OCI-M2 (cell line): ENCODE measurements at regions not wholly inside any gene's neighbourhood (a gene's known extent, or its start where the extent isn't known, plus 50 kb on each side); places are given as distances from the start of the nearest gene placed in this dataset.
A peak's percentile ranks its signal among the peaks of the same experiment; 100 is the strongest.

ENCODE experiments used
- DNase-seq: peaks from one replicate; lab custom pipeline; 2025; ENCODE audit not compliant: unreplicated experiment; lab: John Stamatoyannopoulos, UW

DNA sequence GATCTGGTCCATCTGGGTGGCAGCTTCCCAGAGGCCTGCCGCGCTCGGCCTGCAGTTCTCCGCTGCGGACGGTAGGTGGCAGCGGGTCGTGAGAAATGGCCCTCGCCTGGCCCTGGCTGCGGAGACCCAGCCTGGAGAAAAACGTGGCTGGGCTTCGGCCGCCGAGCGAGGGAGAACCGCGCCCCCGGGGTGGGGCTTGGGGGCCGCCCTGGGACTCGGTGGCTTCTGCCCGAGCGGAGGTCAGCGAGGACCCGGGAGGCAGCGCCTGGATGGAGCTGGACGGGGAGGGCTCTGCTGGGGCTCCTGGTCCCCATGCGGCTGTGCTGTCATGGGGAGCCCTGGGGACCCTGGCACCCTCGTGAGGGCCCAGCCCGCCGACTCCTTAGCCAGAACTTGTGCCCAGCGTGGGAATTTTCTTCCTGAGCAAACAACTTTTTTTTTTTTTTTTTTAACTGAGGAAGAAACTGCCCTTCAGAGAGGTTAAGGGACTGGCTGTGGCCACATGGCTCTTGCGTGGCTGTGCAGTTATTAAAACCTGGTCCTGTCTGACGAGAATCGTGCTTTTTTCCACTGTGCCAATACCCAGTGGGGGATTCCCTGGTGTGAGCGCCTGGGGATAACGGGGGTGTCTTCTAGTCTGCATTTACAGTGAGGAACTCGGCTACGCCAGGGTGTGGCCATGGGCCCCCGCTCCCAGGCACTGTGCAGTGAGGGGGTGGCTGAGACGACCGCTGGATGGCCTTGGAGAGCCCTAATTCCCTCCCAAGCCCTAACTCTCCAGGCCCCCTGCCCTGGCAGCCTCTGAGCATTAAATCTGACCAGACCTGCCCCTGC, 535.6 kb downstream of the INSC start:
- peak; percentile 39 for DNase-seq

DNA sequence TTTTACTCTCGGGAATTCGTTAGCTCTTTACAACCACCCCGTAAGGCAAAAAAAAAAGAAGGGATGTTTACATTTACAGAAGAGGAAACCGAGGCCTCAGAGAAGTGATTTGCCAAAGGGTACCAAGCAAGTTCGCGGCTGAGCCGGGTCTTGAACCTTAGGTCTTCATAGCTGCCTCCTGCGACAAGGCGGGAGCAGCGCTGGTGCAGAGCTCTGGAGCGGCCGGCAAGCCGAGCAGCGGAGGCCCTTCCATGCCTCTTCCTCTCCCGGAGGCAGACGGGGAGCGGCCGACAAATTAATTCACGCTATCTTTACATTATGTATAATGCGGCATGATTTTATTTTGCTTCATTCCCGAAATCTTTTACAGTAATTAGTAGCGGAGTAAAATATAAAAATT, 536.3 kb downstream of the INSC start:
- DNase-seq, result no peak

DNA sequence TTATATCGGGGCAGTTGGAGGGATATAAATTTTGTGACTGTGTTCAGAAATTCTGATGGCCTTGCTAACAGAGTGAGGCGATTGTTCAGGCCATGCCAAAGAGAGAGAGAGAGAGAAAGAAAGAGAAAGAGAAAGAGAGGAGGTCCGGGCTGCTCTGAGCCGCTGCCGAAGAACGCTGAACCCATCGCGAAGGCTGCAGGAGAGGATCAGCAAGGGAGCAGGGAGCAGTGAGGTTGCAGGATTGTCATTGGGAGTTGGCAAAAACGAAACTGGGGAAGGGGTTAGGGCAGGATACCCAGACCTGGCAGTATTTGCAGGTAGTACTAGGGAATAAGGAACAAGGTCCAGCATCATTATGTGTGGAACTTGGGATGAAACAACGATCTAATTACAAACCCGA, 537.1 kb downstream of the INSC start:
- DNase-seq, result no peak

DNA sequence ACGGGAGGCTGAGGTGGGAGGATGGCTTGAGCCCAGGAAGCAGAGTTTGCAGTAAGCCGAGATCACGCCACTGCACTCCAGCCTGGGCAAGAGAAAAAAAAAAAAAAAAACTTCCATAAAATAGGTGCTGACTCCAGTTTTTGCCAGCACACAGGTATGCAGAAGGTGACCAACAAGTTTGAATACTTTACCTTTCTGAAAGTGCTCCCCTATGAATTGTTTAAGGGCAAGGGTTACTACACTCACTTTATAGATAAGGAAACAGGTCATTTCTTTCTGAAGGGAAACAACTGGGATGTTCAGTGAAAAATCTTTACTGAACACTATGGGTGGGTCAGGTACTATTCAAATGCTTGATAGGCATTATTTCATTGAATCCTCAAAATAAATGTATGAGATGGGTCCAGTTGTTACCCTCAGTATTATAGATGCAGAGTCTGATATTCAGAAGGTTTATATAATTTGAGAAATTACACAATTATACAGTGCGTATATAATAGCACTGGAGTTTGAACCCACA, 538.5 kb downstream of the INSC start:
- no peak for DNase-seq

DNA sequence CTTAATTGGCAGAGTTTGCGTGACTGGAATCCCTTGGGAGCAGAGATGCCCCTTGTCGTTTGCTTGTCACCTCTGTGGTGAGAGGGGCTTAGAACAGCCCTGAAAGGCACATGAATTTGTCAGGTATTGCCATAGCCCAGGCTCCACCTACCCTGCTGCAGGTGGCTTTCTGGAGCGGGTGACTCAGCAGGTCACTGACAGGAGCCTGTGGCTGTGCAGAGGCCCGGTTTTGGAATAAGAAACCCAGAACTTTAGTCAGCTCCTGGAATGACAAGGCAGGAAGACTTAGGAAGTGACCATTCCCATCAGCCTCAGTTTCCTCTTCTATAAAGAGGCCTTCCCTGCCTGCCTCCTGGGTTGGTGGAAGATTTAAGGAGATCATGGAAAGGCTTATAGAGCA, 539.7 kb downstream of the INSC start:
- no peak for DNase-seq

DNA sequence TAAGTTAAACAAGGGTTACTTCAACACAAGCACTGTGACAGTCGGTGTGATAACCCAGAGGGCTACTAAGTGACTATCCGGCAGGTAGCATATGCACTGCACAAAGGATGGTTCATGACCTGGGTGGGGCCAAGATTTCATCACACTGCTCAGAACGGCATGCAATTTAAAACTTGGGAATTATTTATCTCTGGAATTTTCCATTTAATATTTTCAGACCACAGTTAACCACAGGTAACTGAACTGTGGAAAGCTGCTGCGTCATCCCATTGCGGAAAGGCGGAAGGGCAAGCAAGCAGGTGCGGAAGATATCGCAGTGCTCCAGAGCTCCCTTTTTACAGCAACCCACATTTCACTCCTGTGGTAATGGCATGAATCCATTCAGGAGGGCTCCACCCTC, 540.8 kb downstream of the INSC start:
- no peak for DNase-seq

DNA sequence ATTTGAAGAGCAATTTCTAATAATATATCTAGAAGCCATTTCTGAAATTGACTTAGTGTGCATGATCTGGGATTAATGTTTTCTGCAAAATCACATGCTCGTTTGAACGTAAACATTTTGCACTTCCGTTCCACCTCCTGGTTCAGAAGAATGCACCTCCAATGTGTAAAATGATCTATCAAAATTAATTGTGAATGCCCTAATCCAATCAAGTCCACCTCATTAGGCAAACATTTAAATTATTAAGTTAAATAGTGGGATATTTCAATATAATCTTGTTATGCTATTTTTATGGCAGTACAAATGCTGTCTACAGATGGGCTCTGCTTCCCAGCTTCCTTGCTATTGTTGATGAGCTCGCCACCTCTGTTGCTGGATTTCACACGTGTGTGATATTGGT, 542.5 kb downstream of the INSC start:
- no peak for DNase-seq

DNA sequence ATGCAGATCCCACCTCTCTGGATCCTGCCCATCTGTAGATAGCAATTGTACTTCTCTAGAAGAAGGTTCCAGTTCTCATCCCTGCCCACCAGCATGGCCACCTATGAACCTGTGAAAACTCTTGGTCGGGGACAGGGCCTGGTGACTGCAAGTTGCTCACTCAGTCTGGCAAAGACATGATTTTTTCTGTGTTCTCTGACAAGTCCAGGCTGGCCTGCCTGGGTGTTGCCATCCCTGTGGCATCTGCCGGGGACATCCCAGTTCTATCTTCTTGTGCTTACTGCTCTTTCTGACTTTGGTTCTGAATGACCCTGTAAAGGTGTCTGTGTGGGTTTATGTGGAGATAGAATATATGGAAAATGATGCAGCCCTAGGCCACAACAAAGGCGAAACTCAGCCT, 545.8 kb downstream of the INSC start:
- no peak for DNase-seq

DNA sequence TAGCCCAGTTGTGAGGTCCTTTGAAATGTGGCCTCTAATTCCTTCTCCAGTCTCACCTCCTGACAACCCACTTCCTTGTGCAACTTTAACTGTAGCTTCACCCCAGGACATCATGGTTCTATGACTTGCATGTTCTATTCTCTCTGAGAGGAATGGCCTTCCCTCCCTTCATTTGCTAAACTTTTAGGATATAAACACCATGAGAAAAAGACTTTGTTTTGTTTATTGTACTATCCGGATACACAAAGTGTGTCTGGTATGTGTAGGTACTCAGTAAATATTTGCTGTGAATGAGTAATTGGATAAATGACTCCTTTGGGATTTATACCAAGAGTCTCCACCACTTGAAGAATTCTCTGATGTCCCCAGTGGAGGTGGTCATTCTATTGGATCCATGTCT, 547.6 kb downstream of the INSC start:
- DNase-seq, result no peak

DNA sequence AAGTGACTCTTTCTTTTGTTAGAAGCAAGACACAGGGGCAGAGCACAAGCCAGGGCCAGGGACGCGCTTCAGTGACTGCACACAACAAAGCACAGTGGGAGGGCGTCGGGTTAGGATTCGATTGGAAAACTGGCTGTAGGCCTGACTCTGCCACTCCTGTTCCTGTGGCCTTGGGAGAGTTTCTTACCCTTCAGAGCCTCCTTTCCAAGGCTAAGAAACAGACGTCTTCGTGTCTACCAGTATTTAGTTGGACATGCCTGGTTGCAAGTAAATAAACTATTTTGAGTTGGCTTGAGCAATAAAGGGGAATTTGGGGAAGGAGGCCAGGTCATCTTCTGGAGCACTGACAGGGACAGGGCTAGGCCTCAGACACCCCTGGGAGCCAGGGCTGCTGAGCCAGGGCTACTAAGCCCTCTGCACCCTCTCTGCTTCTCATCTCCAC, 549.1 kb downstream of the INSC start:
- no peak for DNase-seq

DNA sequence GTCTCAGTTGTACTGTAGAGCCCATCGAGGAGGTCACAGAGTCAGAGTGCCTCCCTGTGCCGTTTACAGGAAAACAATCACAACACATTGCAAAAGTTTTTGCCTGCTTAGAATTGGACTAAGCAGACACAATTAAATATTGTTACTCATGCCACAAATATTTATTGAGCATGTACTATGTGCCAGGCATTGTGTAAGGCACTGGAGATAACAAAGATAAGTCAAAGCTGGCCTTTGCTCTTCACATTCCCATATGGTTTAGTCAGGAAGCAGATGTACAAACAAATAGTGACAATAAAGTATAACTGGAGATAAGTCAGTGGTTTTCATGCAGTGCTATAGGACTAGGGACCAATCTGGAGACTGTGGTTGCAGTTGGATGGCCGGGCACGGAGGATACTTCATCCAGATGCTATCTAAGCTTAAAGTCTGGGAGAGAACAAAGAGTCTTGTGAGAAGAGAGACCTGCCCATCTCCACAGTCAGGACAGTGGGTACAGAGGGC, 550.7 kb downstream of the INSC start:
- no peak for DNase-seq

DNA sequence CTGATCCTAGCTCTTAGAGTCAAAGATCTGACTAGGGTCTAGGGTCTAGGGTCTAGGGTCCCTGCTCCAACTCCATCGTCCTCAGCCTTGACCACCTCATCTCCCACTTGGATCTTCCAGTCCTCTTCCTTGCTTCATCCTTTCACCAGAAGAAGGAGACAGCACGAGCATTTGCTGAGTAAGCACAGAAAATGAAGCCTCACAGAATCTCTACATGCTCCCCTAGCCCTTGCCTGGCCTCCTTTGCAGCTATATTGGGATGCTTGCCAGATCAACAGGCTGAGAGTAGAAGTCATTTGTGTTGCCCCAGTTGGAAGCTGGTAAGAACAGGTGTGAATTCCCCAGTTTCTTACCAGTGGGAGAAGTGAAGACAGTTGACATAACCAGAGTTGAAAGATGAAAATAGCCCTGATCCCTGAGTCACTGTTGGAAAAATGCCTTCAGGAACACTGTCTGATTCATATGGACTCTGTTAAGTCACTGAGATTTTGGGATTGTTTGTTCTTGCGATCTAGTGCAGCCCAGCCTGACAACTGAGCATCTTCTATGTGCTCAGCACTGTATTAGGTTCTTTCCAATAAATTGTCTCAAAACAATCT, 552.5 kb downstream of the INSC start:
- DNase-seq, result no peak

DNA sequence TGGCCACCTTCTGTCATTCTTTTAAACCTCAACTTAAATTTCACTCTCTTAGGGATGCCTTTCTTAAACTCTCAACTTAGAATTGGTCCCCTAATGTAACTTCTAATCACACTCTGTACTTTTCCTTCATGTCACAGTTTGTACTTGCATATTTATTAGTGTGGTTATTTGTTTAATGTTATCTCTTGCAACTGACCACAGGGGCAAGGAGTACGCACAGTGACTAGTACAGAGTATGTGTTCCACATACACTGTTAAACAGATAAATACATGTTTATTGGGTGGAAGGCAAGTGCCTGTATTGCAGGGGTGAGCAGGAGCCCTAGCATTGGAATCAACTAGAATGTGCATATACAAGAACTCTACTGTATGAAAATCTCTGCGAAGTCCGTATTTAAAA, 554.0 kb downstream of the INSC start:
- no peak for DNase-seq

DNA sequence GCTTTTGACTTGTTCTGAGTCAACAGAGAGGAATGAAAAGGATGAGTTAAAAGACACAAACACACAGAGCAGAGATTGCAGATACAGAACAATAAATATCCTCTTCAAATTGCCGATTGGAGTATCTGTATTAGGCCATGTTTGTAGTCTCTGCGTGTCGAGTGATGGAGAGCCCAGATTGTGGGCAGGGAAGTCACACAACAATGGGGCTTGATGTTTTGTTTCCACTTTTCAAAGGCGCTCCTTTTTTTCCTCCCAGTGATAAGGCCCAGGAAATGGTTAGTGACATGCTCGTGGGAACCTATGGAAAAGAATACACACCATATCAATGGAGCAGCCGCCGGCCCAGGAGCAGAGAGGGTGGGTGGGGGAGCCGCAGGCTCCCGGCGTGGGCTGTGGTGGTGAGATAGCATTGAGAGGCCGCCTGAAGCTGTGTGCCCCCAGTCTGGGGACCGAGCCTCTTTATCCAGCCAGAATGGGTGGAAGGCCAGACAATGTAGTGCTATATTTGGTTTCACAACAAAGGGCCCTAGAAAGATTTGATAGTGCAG, 555.9 kb downstream of the INSC start:
- no peak for DNase-seq

DNA sequence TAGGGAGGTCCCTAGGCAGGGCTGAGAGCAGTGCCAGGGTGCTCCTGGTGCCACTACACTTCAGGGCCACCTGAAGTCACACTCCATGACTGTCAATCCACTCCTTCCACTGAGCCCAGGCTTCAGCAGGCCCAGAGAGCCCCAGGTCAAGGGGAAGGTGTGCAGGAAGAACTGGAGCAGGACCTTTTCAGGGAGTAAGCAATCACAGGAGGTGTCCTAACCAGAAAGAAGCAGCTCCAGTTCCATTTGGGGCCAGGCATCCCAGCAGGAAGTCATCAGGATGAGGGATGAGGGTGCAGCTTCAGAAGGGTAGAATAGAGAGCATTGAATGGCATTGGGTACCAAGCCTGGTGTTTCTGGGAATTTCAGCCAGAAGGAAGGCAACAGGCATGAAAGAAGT, 556.5 kb downstream of the INSC start:
- DNase-seq, result no peak

DNA sequence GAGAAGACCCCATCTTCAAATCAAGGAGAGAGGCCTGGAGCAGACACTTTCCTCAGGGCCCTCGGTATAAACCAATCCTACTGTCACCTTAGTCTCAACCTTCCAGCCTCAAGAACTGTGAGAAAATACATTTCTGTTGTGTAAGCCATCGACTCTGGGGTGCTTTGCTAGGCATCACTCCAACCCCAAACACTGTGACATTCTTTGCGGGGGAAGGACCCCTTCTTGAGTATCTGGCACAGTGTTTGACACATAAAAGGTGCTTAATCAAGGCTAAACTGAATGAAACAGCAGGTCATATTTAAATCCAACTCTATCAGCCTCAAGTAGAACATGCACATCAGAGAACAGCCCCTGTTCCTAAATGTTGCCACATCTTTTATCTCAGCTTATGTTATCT, 558.1 kb downstream of the INSC start:
- DNase-seq, result no peak

DNA sequence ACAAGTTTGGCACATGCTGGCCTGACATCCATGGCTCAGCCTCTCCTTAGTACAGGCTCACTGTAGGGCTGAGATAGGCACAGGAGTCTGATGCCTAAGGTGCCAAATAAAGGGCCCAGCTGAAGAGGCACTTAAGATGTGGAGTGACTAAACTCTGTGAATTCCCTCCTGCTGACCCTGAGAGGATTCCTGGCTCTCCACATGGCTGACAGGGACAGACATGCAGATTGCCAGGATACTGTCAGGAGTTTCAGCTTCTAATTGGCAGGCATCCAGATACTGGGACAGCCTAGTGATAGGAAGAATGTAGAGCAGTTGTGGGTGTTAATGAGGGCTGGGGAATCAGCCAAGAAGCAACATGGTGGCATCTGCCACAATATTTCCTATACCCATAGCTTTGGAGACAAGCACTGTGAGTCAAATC, 558.7 kb downstream of the INSC start:
- DNase-seq, result no peak

DNA sequence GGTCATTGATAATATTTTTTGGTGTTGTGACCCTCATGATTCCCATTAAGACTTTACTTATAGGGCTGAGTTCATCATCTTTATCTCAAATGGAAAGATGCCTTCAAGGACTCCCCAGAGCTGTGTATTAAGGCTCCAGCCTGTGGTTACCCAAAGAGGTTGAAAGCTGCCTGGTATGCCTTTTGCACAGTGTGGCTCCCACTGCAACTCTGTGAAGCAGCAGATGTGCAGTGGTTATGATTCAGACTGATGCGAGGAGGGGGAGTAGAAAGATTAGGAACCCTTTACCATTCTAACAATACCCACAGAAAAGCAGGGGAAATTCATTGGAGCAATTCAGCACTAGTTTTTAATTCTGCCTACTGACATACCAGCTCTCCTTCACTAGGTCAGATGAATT, 560.0 kb downstream of the INSC start:
- no peak for DNase-seq

DNA sequence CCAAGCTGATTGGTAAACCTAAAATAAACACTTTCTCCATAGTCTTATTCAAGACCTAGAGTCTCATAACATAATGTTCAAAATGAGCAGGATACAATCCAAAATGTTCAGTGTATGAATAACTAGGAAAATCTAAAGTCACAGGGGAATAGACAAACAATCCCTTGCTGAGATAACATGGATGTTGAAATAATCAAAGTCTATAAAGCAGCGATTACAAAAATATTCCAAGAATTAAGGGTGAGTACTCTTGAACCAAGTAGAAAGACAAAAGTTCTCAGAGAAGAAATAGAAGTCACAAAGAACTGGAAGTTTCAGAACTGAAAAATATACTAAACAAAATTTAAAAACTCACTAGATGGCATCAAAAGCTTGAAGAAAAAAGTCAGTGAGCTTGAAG, 561.0 kb downstream of the INSC start:
- no peak for DNase-seq

DNA sequence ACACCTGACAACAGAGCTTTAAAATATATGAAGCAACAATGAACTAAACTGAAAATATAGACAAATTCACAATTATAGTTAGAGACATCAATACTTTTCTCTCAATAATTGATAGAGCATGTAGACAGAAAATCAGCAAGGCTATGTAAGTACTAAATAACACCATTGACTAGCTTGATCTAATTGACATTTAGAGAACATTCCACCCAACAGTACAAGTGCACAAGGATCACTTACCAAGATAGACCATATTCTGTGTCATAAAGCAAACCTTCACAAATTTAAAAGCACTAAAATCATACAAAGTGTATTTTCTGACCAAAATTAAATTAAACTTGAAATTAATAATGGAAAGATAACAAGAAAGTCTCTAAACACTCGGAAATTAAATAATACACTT, 562.5 kb downstream of the INSC start:
- no peak for DNase-seq

DNA sequence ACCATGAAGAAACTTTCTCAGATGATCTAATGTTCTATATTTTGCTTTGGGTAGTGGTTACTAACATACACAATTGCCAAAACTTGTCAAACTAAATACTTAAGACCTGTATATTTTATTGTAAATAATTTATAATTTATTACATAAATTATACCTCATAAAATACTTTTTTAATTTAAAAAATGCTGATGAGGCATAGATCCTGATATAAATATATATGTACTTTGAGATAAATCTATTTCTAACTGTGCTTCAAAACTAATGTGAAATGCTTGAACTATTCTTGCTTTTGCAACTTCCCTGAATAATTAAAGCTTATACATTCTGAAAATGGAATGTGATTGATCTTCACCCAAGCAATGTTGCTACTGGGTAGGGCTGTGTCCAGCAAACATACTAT, 568.8 kb downstream of the INSC start:
- no peak for DNase-seq

DNA sequence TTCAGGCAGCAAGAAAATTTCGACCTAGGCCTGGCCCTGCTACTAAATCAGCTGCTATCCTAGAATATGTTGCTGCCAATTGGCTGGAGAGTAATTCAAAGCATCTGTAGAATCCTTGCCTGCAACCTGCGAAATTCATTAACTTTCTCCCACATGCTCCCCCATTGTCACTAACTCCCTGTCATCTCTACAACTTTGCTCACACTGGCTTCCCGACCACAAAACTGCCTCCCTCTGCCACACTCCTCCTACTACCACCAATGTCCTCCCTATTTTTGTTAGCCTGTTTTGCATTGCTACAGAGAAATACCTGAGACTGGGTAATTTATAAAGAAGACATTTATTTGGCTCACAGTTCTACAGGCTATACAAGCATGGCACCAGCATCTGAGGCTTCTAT, 570.6 kb downstream of the INSC start:
- no peak for DNase-seq
